Esophagus squamous epithelium (tissue), 5 donors: ENCODE measurements at regions not wholly inside any gene's neighbourhood (a gene's known extent, or its start where the extent isn't known, plus 50 kb on each side); places are given as distances from the start of the nearest gene placed in this dataset.

Experiments used
- DNase-seq: peaks from one replicate; lab custom pipeline; 2025; lab: John Stamatoyannopoulos, UW
- H3K27ac ChIP-seq, 4 donors: fragments of 200-600 bp; sonication (generic); one replicate each; pipeline ENCODE4 v1.5.1; 2016 to 2019; ENCODE audit warnings: mild to moderate bottlenecking in 1 of 4
- H3K27me3 ChIP-seq, 4 donors: fragments of 200-600 bp; sonication (generic); 1 replicate in 3 of 4; 2 replicates in 1 of 4; pipeline versions ENCODE4 v1.5.1 to v1.6.0; 2017 to 2021; ENCODE audit warnings: antibody characterized with exemption in 1 of 4
- H3K36me3 ChIP-seq, 3 donors: fragments of 200-600 bp; sonication (generic); one replicate each; pipeline ENCODE4 v1.5.1; 2016 to 2019
- H3K4me1 ChIP-seq, 3 donors: fragments of 200-600 bp; sonication (generic); one replicate each; pipeline ENCODE4 v1.5.1; 2017 to 2019
- H3K4me3 ChIP-seq, 4 donors: fragments of 200-600 bp; sonication (generic); 1 replicate in 3 of 4; 2 replicates in 1 of 4; pipeline ENCODE4 v1.5.1; 2016 to 2019; ENCODE audit warnings: mild to moderate bottlenecking in 2 of 4, moderate library complexity in 1 of 4
- H3K9me3 ChIP-seq, 3 donors: fragments of 200-600 bp; sonication (generic); one replicate each; pipeline ENCODE4 v1.5.1; 2016 to 2019
- POLR2A ChIP-seq, 4 donors: fragments of 450-650 bp; IDR thresholded peaks; one replicate each; pipeline ENCODE4 v1.6.1; 2017; ENCODE audit warnings: antibody characterized with exemption in 4 of 4, mild to moderate bottlenecking in 4 of 4, moderate library complexity in 3 of 4
- WGBS, 2 donors: methylation state at CpG; one replicate each; pipeline ENCODE4 v1.1.5; 2018; 5-methylcytosine and 5-hydroxymethylcytosine counted together
- intact Hi-C: fragments of 100-400 bp; cut with DNase I; formaldehyde crosslinking; loops from one replicate; pipeline ENCODE4 v1.15.0; 2022
- TF ChIP-seq, protein P1 (sequence below), 6 experiments: fragments of 450-650 bp in 4 of 6; fragments of 200-600 bp in 2 of 6; sonication (generic) in 2 of 6; IDR thresholded peaks; one replicate each; pipeline ENCODE4 v1.5.1; 2016 to 2019; ENCODE audit warnings: antibody characterized with exemption in 6 of 6, mild to moderate bottlenecking in 4 of 6, moderate library complexity in 4 of 6
- donor health status: DM: yes; HTN: yes; CAD: no.

GRCh38 chr3:3599016-3599415 lies 200.2 kb upstream of the LRRN1 start:
- H3K27me3 ChIP-seq, result no peaks in the 10 kb centered on the region
- no peaks in the 10 kb centered on the region for H3K4me1 ChIP-seq
- DNase-seq, result no peak
- intact Hi-C loops, result no loop called here
- no peak overlapping the region for H3K4me3 ChIP-seq
- H3K9me3 ChIP-seq, result no peaks in the 10 kb centered on the region
- WGBS, 2 donors, result 73 to 82% methylated on average over 2 of the region's 2 CpGs
- no peak for TF ChIP-seq POLR2A (IDR thresholded peaks at IDR 0.05)
- TF ChIP-seq, protein P1, sequence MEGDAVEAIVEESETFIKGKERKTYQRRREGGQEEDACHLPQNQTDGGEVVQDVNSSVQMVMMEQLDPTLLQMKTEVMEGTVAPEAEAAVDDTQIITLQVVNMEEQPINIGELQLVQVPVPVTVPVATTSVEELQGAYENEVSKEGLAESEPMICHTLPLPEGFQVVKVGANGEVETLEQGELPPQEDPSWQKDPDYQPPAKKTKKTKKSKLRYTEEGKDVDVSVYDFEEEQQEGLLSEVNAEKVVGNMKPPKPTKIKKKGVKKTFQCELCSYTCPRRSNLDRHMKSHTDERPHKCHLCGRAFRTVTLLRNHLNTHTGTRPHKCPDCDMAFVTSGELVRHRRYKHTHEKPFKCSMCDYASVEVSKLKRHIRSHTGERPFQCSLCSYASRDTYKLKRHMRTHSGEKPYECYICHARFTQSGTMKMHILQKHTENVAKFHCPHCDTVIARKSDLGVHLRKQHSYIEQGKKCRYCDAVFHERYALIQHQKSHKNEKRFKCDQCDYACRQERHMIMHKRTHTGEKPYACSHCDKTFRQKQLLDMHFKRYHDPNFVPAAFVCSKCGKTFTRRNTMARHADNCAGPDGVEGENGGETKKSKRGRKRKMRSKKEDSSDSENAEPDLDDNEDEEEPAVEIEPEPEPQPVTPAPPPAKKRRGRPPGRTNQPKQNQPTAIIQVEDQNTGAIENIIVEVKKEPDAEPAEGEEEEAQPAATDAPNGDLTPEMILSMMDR (IDR thresholded peaks at IDR 0.05), result no peak
- no peak overlapping the region for H3K27ac ChIP-seq
- H3K36me3 ChIP-seq, result no peaks in the 10 kb centered on the region

GRCh38 chr3:3594986-3595385 lies 204.2 kb upstream of the LRRN1 start:
- 71 to 79% methylated on average over 3 of the region's 3 CpGs for WGBS, 2 donors
- Histone ChIP-seq H3K36me3 (no peaks in the 10 kb centered on the region), H3K27ac (no peak overlapping the region), H3K27me3 (no peaks in the 10 kb centered on the region), H3K4me1 (no peaks in the 10 kb centered on the region), H3K4me3 (no peak overlapping the region), H3K9me3 (no peaks in the 10 kb centered on the region)
- intact Hi-C loops, result no loop called here
- no peak for DNase-seq
- no peak for TF ChIP-seq POLR2A (IDR thresholded peaks at IDR 0.05)
- TF ChIP-seq, protein P1 (IDR thresholded peaks at IDR 0.05), result no peak

DNA sequence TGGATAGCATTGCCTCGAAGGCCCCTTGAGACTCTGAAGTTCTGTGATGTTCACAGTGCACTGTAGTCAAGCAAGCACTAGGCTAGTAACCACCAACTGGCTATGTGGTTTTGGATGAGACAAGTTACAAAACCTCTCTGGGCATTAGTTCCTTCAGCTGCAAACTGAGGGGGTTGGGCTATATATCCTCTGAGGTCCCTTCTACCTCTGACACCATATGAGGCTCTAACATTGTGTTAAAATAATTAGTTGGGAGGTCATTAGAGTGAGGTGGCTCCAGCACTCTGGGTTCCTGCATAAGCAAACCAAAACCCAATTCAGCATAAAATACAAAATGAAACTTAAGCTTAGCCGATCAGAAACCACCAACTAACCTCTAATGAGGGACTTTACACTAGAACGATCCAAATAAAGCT lies 209.5 kb upstream of the LRRN1 start:
- Histone ChIP-seq H3K27me3 (no peaks in the 10 kb centered on the region), H3K27ac (no peak overlapping the region), H3K36me3 (no peaks in the 10 kb centered on the region), H3K4me3 (no peak overlapping the region), H3K9me3 (no peaks in the 10 kb centered on the region), H3K4me1 (peaks cover 0 to 8% (median 0%) of the 10 kb centered on the region in 3 donors)
- TF ChIP-seq, protein P1 (IDR thresholded peaks at IDR 0.05), result no peak
- TF ChIP-seq POLR2A (IDR thresholded peaks at IDR 0.05), result no peak
- intact Hi-C loops, result no loop called here
- 66% methylated on average over 3 of the region's 3 CpGs for WGBS, 2 donors
- no peak for DNase-seq

- intact Hi-C loops, result no loop called here
- 55 to 59% methylated on average over 4 of the region's 4 CpGs for WGBS, 2 donors
- Histone ChIP-seq H3K36me3 (no peaks in the 10 kb centered on the region), H3K9me3 (no peaks in the 10 kb centered on the region), H3K4me1 (peaks cover 0 to 8% (median 0%) of the 10 kb centered on the region in 3 donors), H3K4me3 (no peak overlapping the region), H3K27ac (no peak overlapping the region), H3K27me3 (no peaks in the 10 kb centered on the region)
- TF ChIP-seq POLR2A (IDR thresholded peaks at IDR 0.05), result no peak
- TF ChIP-seq, protein P1 (IDR thresholded peaks at IDR 0.05), result no peak
- DNase-seq, result no peak
These were observed 211.6 kb upstream of the LRRN1 start for GRCh38 chr3:3587647-3587972.

DNA sequence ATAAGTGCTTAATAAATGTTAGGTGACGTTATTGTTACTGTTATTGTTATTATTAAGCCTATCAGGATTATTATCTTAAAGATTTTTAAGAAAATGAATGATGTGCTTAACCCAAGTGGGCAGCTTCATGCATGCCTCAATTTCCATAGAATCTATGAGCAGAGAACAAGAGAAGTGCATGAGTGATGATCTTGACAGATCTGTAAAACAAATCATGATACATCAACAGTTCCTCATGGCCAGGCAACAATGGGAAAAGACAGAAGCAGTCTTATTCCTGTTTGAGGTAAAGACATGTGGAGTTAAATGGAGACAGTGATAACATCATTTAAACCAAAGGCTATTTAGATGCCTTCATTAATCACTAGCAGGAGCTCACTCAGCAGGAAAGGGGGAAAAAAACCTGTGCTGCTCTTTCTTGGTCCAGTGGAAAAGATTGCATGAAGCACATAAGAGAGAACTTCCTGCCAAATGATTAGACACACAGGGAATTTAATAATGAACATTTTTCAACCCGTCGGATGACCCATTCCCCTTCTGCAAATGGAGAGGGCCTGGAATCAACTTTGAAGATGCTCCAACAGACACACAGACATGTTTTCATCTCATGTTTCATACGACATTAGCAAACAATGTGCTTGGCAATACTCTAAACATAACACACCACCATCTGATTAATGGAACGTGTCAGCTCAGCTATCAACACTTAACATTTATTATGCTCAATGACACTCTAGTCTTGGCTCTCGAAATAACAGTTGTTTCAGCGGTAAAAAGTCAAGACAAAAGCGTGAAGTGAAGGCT lies 212.2 kb upstream of the LRRN1 start:
- DNase-seq, result no peak
- peaks cover 0 to 8% (median 0%) of the 10 kb centered on the region in 3 donors for H3K4me1 ChIP-seq

More for the DNA sequence above, 212.2 kb upstream of the LRRN1 start:
- TF ChIP-seq, protein P1 (IDR thresholded peaks at IDR 0.05), result no peak
- TF ChIP-seq POLR2A (IDR thresholded peaks at IDR 0.05), result no peak
- intact Hi-C loops, result no loop called here
- no peaks in the 10 kb centered on the region for H3K9me3 ChIP-seq
- WGBS, 2 donors, result 41 to 42% methylated on average over 8 of the region's 8 CpGs
- no peaks in the 10 kb centered on the region for H3K36me3 ChIP-seq
- H3K27me3 ChIP-seq, result no peaks in the 10 kb centered on the region
- H3K27ac ChIP-seq, result no peak overlapping the region
- no peak overlapping the region for H3K4me3 ChIP-seq
